Fibroblast of skin of scalp (primary cell): ENCODE measurements at regions not wholly inside any gene's neighbourhood (a gene's known extent, or its start where the extent isn't known, plus 50 kb on each side); places are given as distances from the start of the nearest gene placed in this dataset.

Source experiments
- DNase-seq: peaks from one replicate; pipeline ENCODE4 v3.0.0-alpha.2; 2013

DNA sequence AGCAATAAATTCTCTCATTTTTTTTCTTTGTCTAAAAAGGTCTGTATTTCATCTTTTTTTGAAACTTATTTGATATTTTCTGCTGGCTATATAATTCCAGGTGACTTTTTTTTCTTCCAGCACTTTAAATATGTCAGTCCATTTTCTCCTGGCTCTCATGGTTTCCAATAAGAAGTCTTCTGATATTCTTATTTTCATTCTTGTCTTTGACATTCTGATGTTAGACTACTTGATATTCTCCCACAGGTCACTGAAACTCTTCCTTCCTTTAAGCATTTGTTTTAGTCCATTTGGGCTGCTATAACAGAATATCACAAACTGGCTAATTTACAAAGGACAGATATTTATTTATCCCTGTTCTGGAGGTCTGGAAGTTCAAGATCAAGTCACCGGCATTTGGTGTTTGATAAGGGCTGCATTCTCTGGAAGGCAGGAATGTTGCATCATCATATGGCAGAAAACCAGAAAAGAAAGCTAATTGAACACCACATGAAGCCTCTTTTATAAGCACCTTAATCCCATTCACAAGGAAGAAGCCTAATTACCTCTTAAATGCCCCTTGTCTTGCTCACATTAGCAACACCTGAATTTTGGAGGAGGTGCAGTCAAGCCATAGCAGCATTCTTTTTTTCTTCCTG is 242.1 kb upstream of the TNRC6C start:
- no peak for DNase-seq

- DNase-seq, result no peak
These were observed 240.4 kb upstream of the TNRC6C start for GRCh38 chr17:77717941-77718668.

- DNase-seq, result no peak
These were observed 239.9 kb upstream of the TNRC6C start for GRCh38 chr17:77718669-77718961.

GRCh38 chr17:77719806-77720205 is 238.7 kb upstream of the TNRC6C start:
- no peak for DNase-seq

DNA sequence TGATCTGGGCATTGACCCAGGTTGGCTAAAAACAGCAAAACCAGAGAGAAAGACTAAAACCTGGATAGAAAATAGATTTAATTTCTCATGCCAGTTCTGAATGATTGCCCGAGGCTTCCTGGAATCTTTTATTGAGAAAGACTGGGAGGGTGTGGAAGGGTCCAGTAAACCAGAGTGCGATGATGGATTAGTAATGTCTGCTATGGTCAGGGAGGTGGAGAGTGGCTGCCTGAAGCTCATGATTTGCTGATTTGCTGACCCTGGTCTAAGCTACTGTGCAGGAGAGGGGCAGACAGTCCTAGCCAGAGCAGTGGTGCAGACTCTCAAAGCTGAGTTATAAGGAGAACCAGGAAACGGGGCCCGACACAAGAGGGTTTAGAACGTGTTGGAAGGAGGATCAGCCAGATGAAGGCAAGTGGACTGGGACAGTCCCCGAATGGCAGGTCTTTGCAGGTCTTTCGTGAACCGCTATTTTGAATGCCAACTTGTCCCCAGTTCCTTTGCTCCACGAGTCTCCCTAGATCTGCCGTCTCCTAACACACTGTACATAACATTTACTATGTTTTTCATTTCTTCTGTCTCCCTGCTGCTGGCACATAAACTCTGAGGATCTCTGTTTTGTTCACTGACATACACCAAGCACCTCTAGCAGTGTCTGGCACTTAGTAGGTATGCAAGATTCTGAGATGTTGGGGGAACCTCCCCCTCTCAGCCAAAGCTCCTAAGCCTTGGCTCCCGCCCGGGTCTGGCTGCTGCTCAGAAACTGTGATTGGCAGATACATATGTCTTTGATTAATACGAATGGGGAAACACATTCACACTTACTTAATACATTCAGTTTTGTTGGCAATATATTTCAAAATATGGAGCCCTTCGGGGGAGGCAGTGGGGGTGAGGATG is 237.3 kb upstream of the TNRC6C start:
- DNase-seq, result no peak

GRCh38 chr17:77721846-77722160 is 236.7 kb upstream of the TNRC6C start:
- no peak for DNase-seq

- no peak for DNase-seq
These were observed 236.1 kb upstream of the TNRC6C start for GRCh38 chr17:77722366-77722765.

DNA sequence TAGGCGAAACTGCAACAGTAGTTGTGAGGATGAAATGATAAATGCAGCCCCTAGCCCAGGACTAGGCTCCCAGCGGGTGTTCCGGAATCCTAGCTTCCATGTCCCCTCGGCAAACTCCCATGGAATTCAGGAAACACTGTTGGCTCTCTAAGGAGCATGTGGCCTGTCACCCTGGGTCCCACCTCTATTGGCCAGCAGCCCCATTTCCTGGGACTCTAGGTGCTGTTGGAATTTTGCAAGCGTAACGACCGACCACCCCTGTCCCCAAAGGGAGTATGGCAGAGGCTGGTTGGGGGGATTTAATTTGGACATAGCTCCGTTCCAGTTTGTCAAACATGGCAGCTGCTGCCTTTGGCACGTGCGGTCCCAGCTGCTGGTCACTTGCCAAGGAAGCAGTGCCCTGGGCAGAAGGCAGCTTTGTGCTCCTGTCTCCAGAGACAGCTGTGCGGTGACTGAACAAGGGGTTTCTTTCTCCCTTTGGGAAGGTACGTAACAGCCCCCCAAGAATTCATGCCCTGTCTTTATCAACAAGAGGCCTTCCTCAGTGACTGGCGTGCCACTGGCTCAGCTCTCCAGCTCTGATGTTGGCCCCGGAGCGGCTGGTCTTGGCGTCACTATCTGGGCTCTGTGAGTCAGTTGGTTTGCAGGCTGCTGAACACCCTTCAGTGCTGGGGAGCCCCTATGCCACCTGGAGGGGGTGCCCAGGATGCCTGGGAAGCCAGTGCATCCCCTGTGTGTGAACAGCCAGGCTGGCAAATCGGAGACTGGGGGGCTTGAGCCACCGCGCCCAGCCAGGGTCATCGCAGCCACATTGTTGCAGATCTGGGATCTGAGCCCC is 235.2 kb upstream of the TNRC6C start:
- no peak for DNase-seq

DNA sequence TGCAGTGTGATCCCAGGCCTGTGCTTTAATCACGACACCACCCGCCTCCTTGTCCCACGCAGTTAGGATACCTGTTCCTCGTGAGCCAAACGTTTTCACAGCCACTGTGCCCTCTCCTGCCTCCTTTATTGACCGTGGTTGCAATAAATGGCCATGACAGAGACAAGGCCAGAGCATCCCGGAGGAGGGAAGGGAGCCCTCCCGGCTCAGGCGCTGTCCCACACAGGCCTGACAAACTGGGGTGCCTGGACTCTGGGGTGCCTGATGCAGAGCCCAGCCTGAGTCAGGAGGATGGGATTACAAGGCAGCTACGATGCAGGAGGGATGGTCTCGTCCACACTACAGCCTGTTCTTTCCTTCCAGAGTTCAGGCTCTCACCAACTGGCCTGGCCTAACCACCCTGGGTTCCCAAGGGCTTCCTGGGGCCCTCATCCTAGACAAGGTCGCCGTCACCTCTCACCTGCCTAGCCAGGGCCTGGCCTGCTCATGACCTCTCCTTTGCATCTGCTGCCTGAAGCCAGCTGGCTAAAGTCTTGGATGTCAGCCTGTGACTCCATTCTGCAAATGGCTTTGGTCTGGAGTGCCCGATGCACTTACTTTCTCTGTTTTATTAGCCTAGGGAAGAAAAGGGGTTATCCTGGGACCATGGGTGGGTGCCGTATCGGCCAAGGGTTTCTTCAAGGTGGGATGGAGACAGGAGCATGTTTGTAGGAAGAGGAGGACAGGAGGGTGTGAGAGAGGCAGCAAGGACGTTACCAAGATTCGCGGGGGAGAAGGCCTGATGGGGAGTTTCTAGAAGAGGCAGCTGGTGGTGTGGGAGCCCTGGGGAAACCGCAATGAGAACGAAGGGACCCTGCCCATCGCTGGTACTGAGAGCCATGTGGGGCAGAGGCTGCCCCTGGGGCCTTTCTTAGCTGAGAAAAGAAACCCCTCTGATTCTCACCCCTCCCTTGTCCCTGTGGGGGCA is 234.3 kb upstream of the TNRC6C start:
- DNase-seq, result no peak

DNA sequence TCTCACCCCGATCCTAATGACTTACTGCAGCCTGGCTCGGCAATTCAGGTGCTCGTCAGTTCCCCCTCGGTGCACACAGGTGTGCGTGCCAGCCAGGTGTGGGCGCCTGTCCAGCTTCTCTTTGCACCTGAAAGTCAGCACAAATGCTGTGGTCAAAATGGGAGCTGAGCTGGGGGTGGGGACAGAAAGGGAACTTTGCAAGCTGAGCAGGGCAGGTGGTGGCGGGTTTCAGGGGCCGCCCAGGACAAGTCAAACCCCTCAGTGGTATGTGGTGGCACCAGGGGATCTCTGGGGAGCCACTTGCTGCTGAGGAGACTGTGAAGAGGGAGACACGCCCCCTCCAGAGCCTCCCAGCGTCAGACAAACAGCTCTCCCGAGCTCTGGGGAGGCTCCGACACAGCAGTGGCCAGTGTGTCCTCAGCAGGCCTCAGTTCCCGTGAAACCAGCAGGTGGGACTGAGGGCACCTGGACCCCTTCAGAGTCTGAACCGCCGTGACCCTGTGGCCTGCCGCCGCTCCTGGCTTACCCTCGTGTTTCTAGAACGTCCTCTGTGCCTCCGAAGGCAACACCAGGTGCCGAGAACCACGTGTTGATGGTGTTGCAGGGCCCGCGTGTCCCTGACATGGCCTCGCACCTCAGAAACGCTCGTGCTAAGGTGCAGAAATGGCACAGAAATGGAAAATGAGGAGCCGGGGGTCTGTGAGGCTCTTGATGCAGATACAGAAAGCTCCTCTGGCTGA is 233.5 kb upstream of the TNRC6C start:
- no peak for DNase-seq

DNA sequence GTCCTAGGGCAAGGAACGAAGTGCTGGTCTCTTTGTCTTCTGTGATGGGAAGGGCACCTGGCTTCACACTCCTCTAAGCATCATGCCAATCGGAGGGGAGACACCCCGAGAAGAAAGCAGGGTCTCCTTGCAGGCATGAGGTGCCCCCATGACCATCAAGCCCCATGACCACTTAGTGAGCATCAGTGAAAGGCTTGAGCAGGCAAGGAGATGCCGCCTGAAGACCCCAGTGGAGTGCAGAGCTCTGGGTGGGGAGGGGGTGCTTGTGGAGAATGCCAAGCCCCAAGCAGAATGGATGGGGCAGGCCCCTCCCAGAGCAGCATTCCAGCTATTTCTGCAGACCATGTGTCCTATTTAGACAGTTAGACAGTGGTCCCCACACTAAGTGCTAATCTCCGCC is 232.7 kb upstream of the TNRC6C start:
- DNase-seq, result no peak

- DNase-seq, result no peak
These were observed 231.9 kb upstream of the TNRC6C start for GRCh38 chr17:77726549-77727006.

DNA sequence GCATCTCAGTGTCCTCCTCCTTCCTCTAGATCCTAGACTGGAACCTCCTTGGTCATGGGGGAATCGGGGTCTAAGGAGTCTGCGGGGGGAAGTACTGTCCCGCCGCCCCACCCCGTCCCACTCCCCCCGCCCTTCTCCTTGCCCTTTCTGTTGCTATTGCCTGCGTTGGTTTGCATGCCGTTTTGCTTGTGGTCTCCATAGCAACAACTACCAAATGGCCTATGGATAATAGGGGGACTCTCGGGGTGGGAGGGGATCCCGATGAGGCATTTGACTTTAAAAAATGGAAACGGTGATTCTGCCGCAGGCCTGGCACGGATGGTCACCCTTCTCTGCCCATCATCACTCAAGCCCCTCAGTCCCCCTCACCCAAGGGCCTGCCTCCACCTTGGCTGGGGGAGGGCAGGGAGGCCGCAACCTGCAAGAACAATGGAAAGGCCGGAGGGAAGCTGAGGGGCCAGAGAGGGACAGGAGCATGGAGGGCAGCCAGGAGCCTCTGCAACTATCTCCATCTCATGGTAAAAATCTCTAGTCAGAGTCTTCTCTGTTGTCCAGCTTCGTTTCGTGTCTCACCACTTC is 231.4 kb upstream of the TNRC6C start:
- no peak for DNase-seq

GRCh38 chr17:77728474-77728795 is 230.1 kb upstream of the TNRC6C start:
- DNase-seq, result no peak

GRCh38 chr17:77728871-77729270 is 229.6 kb upstream of the TNRC6C start:
- DNase-seq, result no peak

DNA sequence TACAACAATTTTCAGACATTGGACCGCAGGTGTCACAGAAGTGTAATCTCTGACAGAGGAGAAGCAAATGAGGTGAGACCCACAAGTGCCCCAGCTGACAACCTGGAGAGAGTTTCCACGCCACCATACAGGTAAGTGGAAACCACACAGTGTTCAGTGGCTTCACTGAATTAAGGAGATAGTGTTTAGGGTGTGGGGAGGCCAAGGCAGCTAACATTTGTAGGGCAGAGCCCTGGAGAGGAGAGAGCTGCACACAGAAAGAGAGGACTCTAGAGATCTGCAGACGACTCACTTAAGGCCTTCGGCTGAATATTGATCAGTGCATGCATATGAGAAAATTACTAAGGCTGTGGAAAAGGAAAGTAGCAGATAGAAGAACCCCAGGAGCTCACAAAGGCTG is 228.9 kb upstream of the TNRC6C start:
- no peak for DNase-seq

DNA sequence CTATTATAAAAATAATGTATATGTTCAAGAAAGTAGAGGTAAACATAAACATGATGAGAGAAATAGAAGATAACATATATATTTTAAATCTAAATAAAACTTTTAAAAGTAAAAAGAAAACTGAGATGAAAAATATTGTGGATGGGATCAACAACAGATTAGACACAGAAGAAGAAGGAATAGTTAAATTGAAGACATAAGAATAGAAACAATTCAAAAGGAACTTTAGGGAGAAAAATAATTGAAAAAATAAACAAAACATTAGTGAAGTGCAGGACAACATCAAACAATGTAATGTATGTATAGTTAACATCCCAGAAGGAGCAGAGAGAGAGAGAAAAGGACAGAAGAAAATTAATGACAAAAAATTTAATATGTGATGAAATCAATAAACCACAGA is 228.1 kb upstream of the TNRC6C start:
- no peak for DNase-seq

DNA sequence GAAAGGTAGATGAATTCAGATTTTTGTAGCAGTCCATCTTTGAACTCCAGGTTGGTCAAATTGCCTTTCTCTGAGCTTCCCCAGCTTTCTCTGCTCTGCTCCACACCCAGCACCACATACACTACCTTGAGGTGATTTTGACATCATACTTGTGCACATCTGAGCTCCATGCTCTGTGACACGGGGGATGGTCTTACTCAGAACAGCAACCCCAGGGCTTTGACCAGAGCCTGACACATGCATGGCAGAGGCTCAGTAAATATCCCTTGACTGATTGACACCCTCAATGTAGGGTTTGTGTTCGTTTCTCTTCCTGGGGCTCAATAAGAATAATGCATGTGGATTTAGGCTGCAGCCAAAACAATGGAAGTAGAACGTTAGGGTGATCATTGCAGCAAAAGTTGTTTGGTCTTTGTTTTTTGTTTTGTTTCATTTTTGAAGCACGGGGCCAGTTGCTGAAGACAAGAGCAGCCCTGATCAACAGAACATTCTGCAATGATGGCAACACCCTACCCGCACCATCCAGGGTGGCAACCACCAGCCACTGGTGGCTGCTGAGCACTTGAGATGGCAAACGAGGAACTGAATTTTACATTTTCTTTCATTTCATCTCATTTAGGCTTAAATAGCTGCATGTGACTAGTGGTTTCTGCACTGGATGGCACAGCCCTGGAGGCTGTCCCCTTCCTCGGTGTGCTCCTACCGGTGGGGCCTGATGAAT is 224.8 kb upstream of the TNRC6C start:
- no peak for DNase-seq

DNA sequence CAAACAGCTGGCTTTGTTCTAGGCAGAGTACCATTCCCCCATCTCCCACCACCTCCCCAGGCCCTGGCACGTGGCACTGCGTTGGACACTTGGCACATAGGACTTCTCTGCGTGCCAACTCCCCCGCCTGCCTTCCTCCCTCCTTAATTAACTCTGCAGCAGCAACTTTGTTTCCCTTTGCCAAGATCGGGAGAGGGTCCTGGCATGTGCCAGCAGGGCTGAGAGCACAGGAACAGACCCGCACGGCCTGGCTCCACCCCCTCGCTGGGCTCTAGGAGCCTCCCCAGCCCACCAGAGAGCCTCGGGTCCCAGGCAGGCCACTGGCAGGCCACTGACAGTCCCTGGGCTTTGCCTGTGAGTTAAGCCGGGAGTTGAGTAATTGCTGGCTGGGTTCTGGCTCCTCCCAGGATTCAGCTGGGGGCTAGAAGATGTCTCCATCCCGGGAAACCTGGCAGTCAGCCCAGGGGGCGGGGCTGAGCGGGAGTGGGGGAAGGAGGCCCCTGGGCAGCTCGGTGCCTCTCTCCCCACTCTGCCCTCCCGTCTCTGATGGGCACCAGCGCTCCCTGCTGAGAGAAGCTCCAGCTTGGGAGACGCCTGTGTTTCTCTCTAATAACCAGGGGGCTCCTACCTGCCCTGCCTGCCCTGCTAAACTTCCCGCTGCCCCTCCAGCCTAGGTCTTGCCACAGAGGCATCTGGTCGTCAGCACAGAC is 224.0 kb upstream of the TNRC6C start:
- DNase-seq, result peak; percentile 69
